Peyer's patch (tissue), 4 donors: ENCODE measurements at regions not wholly inside any gene's neighbourhood (a gene's known extent, or its start where the extent isn't known, plus 50 kb on each side); places are given as distances from the start of the nearest gene placed in this dataset.

Experiments
- CTCF ChIP-seq, 6 experiments: fragments of 450-650 bp in 4 of 6; fragments of 200-600 bp in 2 of 6; sonication (generic) in 1 of 6; IDR thresholded peaks; one replicate each; pipeline ENCODE4 v1.5.1; 2017 to 2019; ENCODE audit warnings: antibody characterized with exemption in 6 of 6, mild to moderate bottlenecking in 3 of 6, moderate library complexity in 1 of 6
- POLR2A ChIP-seq, 2 donors: fragments of 450-650 bp; IDR thresholded peaks; one replicate each; pipeline ENCODE4 v1.5.1; 2017; ENCODE audit warnings: antibody characterized with exemption in 2 of 2, mild to moderate bottlenecking in 2 of 2, moderate library complexity in 2 of 2

- TF ChIP-seq CTCF (IDR thresholded peaks at IDR 0.05) (no peak), POLR2A (IDR thresholded peaks at IDR 0.05) (no peak)
Measured at GRCh38 chr13:60230593-60230992, 66.9 kb upstream of the DIAPH3 start.
